GM19043 (cell line): ENCODE measurements at regions not wholly inside any gene's neighbourhood (a gene's known extent, or its start where the extent isn't known, plus 50 kb on each side); places are given as distances from the start of the nearest gene placed in this dataset.
"Not testable (repeated sequence)": the region's sequence is repeated elsewhere in the genome, so short reads cannot be mapped to it uniquely, and the experiment has no call there.

ENCODE experiments used
- ATAC-seq: cut with Tn5 transposase; IDR thresholded peaks from one replicate; pipeline ENCODE4 v1.9.1; 2021; ENCODE audit warnings: low read depth; ENCODE audit not compliant: unreplicated experiment

DNA sequence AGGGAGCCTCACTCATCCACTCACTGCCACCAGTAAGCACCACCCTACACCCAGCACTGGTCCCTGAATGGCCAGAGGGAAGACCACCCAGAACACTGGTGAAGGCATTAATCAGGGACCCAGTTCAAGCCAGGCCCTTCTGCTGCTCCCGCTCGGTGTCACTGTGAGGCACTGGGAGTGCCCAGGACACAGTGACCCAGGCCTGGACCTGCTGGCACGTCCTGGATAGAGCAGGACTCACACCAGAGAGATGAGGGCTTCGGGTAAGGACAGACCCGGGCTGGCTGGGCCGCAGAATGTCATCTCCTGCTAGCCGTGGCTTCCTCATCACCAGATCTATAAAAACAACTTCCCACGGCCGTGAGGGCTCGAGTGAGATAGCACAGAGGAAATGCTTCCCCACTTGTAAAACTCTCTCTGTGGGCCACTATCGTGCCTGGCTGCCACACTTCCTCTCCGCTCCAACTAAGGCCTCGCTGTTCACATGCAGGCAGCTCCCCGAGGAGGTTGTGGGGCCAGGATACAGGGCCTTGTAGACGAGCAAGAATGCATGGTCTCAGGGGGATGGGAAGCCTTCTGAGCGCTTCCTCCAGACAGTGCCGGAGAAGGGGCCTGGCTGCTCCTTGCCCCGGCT is 158.1 kb downstream of the NPIPB11 start:
- not testable (repeated sequence) for ATAC-seq

DNA sequence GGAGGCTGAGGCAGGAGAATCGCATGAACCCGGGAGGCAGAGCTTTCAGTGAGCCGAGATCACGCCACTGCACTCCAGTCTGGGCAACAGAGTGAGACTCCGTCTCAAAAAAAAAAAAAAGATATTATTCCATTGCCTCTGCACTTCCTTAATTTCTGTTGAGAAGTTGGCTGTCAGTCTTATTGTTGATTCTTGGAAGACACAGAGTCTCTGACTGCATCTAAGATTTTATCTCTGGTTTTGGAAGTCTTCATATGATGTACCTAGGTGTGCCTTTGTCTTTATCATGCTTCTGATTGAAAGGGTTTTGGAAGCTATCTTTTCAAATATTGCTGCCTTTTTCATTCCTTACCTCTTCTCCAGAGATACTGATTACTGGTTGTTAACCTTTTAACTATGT is 160.4 kb downstream of the NPIPB11 start:
- ATAC-seq = not testable (repeated sequence)

DNA sequence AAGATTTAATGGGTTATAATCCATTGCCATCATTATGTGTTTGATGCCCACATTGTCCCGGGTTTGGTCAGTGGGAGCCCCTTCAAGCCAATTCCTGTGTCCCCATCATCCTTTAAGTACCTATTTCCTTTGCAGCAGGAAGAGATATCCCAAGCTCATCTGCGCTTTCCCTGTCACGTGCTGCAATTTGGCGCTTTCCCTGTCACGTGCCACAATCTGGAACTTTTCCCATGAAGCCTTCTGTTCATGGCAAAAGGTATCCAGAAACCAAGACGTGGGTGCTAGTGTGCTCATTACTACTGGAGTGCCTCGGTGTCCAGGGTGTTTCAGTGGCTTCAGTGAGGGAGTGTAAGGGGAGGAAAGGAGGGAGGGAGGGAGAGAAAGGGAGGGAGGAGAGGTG is 168.5 kb downstream of the NPIPB11 start:
- no peak for ATAC-seq

DNA sequence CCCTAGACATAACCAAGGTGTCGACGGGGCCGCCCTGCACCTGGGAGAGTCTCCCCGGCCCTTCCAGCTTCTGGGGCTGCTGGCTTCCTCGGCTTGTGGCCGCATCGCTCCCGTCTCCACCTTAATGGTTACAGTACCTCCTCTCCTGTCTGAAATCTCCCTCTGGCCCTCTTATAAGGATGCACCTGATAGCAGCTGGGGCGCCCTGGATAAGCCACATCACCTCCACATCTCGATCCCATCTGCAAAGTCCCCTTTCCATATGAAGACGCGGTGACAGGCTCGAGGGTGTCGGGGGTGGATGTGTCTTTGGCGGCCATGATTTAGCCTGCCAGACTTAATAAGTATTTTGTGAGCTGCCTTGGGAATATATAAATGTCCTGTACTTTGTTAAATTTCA is 169.0 kb downstream of the NPIPB11 start:
- not testable (repeated sequence) for ATAC-seq

DNA sequence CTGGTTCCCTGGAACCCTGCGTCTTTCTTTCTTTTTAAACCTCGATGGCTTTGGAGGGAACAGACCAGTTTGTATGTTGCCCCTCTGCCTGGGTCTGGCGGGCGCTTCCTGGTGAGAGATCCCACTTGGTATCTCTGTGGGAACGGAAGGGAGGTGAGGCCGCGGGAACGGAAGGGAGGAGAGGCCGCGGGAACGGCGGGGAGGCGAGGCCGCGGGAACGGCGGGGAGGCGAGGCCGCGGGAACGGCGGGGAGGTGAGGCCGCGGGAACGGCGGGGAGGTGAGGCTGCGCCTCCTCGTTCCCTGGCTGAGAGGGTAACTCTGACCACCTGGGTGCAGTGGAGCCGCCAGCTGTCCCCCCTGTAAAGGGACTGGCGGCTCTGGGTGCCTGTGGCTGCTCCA is 169.5 kb downstream of the NPIPB11 start:
- not testable (repeated sequence) for ATAC-seq

DNA sequence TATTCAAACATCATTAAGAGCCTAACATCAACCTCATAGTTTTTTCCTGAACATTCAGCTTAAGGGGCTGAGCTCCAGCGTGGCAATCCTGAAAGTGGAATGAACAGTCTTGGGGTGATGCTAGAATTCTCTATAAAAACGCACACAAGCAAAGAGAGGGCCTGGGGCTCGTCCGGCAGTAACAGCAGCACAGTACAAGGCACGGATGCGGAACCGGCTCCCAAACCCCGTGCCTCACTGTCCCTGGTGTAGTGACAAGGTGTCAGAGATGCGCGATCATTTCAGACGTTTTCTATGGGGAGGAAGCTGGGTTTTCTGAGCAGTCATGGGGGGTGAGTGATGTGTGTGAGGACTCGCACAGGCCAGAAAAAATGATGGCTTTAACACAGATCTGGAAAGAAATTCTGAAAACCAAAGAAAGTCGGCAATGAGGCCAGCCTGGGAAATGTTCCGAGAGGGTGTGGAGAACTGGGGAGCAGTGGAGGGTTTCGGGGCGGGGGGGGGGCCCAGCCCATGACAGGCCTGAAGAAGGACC is 170.6 kb downstream of the NPIPB11 start:
- not testable (repeated sequence) for ATAC-seq

DNA sequence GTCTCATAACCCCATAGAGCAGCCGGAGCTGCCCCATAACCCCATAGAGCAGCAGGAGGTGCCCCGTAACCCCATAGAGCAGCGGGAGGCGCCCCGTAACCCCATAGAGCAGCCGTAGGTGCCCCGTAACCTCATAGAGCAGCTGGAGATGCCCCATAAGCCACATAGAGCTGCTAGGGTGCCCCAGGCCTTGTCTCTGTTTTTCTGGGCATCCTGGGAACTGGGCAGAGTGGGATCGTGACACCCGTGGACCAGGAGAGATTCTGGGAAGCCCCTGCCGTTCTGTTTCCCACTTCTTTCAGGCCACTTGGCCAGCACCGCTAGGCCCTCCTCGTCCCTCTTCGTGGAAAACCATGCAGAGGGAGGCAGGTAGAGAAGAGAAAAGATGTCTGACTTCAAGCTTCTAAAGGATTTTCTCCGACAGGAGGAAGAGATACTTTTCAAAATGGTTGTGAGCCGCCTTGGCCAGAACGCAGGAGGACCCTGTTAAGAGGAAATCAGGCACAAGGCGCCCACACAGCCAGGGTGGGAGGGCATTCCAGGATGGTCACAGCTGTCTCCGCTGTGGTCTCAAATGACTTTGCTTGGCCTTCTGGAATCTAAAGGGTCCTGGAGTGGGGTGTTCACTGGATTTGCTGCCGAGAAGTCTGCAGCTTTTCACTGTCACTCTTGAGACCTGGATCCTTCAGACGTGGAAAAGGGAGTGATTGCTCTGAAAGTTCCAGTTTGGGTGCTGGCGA is 171.8 kb downstream of the NPIPB11 start:
- not testable (repeated sequence) for ATAC-seq

DNA sequence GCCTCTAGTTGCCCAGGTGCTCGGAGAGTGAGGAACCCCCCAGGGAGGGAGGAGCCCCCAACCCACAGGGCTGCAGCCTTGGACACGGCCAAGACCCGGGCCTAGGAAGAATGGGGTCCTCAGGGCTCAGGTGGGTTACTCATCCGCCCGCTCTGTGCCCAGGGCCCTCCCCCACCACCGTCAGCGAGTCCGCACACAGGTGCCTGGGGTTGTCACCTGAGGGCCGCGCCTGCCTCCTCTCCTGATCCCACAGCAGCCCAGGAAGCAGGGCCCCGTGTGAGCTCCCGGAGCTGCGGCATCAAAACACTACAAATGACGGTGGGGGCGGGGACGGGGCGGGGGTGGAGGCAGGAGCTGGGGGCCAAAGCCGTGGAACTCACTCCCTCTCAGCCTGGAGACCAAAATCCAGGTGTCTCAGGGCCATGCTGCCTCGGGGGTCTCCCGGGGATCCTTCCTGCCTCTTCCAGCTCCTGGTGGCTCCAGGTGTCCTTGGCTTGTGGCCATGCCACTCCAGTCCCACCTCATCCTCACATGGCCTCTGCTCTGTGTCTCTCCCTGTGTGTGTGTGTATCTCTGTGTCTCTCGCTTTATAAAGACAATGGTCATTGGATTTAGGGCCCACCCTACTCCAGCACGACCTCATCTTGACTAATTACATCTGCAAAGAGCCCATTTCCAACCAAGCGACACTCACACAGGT is 172.7 kb downstream of the NPIPB11 start:
- ATAC-seq = not testable (repeated sequence)

DNA sequence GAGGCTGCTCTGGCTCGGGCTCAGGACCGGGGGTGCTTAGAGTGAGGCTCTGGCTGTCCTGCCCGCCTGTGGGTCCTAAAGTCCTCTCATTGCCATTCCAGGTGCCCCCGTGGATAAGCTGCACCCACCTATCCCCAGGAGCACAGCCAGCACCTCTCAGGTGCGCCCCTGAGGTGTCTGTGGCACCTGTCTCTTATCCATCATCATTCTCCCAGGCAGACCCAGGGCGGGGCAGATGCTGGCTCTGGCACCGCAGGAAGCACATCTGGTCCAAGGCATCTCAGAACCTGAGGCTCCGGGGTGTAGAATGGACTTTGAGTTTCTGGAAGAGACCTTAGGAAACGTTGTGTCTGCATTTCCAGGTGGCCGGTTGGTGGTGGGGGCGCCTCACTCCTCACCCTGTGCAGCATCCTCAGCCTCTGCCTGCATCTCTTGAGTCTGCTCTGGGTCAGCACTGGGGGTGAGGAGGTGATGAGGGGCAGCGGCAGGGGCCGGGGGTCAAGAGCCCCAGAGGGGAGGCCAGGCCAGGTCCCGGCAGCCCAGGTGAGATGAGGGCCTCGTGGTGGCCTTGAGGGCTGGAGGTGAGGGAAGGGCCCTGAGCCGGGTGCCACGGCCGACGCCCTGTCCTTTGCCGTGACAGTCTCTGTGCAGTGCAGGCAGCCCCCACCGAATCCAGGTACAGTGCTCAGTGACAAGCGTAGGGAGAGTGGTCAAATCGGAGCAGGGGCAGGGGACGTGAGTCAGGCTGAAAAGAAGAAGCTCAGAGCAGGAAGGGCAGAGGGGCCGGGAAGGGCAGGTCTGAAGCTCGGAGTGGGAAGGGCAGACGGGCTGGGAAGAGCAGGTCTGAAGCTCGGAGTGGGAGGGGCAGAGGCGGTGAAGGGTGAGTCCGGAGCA is 173.5 kb downstream of the NPIPB11 start:
- ATAC-seq = no peak

DNA sequence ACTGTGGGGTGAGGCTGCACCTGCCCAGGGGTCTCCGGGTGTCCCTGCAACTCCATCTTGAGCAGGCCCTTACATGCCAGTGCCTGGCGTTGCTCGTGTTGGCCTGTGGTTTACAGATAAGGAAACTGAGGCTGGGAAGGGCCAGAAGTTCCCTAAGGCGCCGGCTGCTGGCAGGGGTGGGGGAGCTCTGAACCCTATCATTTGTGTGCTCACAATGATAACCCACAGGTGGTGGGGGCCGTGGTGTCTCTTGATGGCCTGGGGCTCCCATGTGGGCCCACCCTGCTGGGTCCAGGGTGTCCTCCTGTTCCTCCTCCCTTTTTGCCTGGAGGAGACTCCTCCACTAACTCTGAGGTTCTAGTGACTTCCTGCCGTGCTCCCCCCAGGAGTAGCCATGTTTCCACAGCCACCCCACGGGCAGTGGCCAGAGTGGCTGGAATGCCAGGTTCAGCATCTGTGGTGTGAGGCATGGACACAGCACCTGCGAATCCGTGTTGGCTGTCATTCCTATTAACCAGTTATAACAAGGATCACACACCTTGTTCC is 174.3 kb downstream of the NPIPB11 start:
- ATAC-seq = not testable (repeated sequence)

DNA sequence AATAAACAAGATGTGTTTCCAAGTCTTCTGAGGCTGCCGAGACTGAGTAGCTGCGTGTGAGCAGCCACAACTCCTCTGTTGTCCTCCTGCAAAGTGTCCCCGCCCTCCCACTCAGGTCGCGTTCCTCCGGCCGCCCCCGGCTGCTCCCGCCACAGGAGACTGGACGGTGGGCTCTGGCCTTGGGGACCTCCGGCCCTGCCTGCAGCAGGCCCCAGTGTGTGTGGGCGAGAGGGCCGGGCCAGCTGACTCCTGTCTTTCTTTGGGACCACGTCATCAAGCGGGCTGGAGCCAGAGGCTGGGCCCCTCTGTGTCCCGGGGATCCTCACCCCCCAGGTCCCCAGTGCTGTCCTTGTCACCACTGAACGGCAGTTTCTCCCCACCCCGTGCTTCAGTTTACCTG is 175.3 kb downstream of the NPIPB11 start:
- ATAC-seq = no peak

DNA sequence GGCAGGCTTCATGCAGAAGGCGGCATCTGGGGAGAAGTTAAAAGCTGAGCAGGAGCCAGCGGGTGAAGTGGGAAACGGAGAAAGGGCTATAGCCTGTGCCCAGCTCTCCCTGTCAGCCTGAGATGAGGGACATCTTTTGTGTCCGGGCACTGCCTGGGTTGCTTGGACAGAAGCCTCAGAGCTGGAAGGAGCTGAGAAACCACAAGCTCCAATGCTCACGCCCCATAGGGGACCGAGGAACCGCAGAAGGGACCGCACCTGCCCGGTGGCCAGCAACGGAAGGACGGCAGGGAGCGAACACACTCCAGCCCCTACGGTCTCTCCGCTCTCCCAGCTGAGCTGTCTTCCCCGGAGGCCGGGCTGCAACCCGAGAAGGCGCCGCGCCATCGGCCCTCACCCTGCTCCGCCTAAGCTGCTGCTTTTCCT is 175.8 kb downstream of the NPIPB11 start:
- no peak for ATAC-seq

DNA sequence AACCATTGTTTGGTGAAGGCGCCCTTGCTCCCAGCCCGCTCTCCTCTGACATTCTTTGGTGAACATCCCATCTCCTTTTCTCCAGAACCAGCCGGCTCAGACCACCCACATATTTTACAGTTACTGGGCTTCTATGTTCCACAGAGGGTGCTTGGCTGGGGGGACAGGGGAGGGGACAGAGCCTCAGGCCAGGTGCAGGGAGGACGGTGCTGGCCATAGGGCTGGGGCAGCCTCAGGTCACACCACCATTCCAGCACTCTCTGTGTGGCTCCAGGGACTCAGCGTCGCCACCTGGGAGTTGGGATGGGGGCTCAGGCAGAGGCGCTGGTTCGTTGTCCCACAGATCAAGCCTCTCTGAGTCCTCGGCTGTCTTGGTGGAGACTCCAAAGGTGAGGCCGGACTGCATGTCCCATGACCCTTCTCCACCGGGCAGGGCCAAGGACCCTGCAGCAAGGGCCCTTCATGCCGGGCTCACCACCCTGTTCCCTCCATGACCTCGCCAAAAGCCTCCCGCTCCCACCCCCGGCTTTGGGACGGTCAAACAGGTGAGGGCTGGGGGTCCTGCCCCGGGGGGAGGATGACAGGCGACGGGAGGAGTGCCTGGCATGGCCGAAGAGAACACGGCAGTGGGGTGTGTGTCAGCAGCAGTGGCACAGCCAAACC is 176.4 kb downstream of the NPIPB11 start:
- ATAC-seq = not testable (repeated sequence)

DNA sequence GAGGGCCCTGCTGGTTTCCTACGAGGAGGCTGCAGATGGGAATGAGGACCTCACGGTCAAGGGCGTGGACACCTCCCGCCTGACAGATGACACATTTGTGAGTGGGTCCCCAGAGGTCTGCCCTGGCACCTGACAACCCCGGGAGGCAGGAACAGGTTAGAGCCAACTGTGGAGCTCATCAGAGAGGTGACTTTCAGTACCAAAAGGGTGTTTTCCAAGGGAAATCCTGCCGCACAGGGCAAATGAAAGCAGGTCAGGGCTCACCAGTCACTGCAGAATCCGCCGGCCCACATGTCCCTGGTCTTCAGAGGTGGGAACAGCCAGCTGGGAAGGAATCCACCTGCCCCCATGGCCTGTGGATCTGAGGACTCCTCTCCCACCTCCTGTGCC is 176.9 kb downstream of the NPIPB11 start:
- not testable (repeated sequence) for ATAC-seq

DNA sequence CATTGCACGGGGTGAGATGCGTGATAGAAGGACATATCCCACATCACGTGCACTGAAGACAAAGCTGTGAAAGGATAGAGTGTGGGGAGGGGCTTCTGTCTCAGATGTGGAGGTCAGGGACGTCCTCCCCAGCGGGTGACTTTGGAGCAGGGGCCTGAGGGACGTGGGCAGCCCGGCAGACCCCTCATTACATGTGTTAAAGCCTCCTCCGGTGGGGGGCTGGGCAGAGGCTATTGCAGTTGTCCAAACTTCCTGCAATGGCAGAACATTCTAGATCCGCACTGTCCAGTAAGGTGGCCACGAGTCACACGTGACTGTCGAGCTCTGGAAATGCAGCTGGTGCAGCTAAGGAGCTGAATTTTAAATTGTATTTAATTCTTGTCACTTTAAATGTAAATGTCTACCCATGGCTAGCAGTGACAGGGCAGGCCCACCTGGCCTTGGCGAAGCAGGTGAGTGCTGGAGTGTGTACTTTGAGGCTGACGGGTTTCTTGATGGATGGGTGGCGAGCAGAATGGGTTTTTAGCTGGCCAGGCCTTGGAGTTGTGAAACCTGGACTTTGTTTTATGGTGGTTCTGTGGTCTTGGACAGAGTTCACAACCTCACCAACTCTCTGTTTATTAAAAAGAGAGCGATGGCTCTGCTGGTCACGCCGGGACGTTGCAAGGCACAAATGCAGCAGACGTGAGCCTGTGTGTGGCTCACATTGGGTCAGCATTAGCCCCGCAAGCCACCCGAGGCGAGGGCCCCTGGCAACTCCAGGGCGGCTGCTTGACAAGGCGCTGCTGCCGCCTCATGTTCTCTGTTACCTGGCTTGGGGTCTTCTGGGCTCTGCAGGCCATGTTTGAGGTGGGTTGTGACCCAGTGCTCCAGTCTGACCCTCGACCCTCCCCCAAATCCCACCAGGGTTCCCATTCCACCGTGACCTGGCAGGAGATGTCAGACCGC is 177.6 kb downstream of the NPIPB11 start:
- not testable (repeated sequence) for ATAC-seq

DNA sequence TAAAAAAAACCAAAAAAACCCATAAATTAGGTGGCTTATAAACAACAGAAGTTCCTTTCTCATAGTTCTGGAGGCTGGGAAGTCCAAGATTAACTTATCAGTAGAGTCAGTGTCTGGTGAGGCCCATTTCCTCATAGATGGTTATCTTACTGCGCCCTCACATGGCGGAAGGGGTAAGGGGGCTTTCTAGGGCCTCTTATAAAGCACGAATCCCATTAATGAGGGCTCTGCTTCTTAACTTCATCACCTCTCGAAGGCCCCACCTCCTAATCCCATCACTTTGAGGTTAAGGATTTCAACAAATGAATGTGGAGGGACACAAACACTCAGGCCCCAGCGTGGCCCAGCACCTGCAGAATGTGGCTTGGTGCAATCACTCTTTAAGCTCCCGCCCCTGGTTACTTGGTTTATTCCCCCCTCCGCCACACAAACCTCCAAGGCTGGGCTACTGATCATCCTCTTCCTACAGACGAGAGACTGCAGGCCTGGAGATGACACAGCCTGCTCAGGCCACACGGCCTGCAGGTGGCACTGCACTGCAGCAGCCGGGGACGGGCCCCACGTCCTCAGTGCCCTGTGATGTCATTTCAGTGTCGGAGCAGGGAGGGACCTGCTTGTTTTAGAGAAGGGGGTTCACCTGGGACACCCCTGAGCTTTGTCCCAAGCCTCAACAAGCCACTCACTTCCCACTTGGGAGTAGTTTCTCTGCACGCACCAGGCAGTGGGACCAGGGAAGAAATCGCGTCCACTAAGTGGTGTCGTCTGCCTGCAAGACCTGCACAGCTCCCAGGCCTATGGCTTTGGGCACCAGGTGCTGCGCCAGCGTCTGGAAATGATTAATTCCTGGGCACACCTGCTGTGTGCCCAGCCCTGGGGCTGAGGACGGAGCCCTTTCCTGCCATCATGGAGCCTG is 178.5 kb downstream of the NPIPB11 start:
- ATAC-seq = not testable (repeated sequence)

DNA sequence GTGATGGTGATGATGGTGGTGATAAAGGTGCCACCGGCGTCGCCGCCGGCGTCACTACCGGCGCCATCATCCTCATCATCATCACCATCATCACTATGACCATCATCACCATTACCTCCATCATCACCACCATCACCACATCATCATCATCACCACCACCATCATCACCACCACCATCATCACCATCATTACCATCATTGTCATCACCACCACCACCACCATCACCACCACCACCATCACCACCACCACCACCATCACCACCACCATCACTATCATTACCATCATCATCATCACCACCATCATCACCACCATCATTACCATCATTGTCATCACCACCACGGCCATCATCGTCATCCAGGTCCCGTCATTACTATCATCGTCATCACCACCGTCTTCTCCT is 179.7 kb downstream of the NPIPB11 start:
- ATAC-seq = no peak
